Tibial artery (tissue), 4 donors: ENCODE measurements at regions not wholly inside any gene's neighbourhood (a gene's known extent, or its start where the extent isn't known, plus 50 kb on each side); places are given as distances from the start of the nearest gene placed in this dataset.

Source experiments
- DNase-seq, 2 donors: peaks; one replicate each; pipeline ENCODE4 v3.0.0-alpha.2; 2019
- H3K27ac ChIP-seq, 2 donors: fragments of 200-600 bp; sonication (generic) in 1 of 2; 1 replicate in 1 of 2; 2 replicates in 1 of 2; pipeline ENCODE4 v1.5.1; 2018 to 2019; ENCODE audit warnings: mild to moderate bottlenecking in 1 of 2
- H3K27me3 ChIP-seq, 2 donors: fragments of 200-600 bp; sonication (generic) in 1 of 2; one replicate each; pipeline versions ENCODE4 v1.5.1 to v1.6.0; 2016 to 2019
- H3K36me3 ChIP-seq, 3 donors: fragments of 200-600 bp; sonication (generic) in 2 of 3; one replicate each; pipeline ENCODE4 v1.5.1; 2016 to 2019; ENCODE audit warnings: mild to moderate bottlenecking in 2 of 3
- H3K4me1 ChIP-seq, 4 donors: fragments of 200-600 bp; sonication (generic) in 2 of 4; 1 replicate in 3 of 4; 2 replicates in 1 of 4; pipeline ENCODE4 v1.5.1; 2016 to 2019
- H3K4me3 ChIP-seq, 2 donors: fragments of 200-600 bp; sonication (generic) in 1 of 2; 1 replicate in 1 of 2; 2 replicates in 1 of 2; pipeline ENCODE4 v1.5.1; 2018 to 2019; ENCODE audit warnings: mild to moderate bottlenecking in 2 of 2
- H3K9me3 ChIP-seq, 3 donors: fragments of 200-600 bp; sonication (generic) in 1 of 3; one replicate each; pipeline ENCODE4 v1.5.1; 2016 to 2019
- intact Hi-C: fragments of 100-400 bp; cut with DNase I; formaldehyde crosslinking; loops from one replicate; pipeline ENCODE4 v1.15.0; 2023; ENCODE audit warnings: low total_unique reads
- TF ChIP-seq, protein P1 (sequence below), 2 experiments: fragments of 200-600 bp in 1 of 2; fragments of 450-650 bp in 1 of 2; IDR thresholded peaks; one replicate each; pipeline ENCODE4 v1.5.1; 2017 to 2019; ENCODE audit warnings: antibody characterized with exemption in 2 of 2, mild to moderate bottlenecking in 1 of 2, moderate library complexity in 1 of 2

DNA sequence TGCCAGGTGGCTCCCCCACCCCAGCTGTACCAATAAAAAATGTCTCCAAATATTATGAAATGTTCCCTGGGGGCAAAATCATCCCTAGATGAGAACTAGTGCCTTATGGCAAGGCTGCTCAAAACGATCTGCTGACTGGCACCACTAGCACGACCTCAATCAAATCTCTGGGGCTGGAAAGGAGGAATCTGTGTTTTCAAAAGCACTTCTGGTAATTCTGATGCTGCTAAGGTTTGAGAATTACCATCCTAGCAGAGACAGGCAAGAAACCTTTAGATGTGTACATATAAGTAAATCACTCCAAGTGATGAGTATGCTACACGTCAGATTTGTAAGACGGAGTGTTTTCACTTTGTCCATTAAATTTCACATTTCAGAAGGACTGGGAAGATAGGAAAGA, 360.1 kb upstream of the THRB start:
- H3K27ac ChIP-seq: no peak overlapping the region
- H3K36me3 ChIP-seq: no peaks in the 10 kb centered on the region
- no peaks in the 10 kb centered on the region for H3K9me3 ChIP-seq
- intact Hi-C loops: no loop called here
- no peak for DNase-seq
- no peaks in the 10 kb centered on the region for H3K27me3 ChIP-seq
- TF ChIP-seq, protein P1, sequence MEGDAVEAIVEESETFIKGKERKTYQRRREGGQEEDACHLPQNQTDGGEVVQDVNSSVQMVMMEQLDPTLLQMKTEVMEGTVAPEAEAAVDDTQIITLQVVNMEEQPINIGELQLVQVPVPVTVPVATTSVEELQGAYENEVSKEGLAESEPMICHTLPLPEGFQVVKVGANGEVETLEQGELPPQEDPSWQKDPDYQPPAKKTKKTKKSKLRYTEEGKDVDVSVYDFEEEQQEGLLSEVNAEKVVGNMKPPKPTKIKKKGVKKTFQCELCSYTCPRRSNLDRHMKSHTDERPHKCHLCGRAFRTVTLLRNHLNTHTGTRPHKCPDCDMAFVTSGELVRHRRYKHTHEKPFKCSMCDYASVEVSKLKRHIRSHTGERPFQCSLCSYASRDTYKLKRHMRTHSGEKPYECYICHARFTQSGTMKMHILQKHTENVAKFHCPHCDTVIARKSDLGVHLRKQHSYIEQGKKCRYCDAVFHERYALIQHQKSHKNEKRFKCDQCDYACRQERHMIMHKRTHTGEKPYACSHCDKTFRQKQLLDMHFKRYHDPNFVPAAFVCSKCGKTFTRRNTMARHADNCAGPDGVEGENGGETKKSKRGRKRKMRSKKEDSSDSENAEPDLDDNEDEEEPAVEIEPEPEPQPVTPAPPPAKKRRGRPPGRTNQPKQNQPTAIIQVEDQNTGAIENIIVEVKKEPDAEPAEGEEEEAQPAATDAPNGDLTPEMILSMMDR (IDR thresholded peaks at IDR 0.05): no peak
- no peak overlapping the region for H3K4me3 ChIP-seq
- H3K4me1 ChIP-seq: no peaks in the 10 kb centered on the region

DNA sequence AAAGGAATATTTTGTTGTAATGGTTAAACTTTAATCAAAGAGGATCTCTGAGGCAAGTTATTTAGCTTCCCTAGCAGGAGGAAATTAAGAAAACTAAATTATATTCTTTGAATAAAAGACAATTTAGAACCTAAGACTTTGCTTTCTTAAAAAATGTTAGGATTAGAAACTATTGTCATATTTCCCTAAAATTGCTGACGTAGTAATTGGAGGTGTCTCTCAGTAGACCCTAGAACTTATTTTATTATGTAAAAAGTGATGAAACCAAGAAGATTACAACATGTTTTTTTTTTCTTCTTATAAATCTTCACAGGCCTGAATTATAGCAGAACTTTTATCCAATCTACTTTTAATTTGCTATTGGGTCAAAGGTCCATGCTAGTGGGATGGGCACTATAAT, 363.3 kb upstream of the THRB start:
- intact Hi-C loops: no loop called here
- Histone ChIP-seq H3K27me3 (no peaks in the 10 kb centered on the region), H3K36me3 (no peaks in the 10 kb centered on the region), H3K9me3 (no peaks in the 10 kb centered on the region), H3K4me1 (no peaks in the 10 kb centered on the region), H3K4me3 (no peak overlapping the region), H3K27ac (no peak overlapping the region)
- no peak for DNase-seq
- TF ChIP-seq, protein P1 (IDR thresholded peaks at IDR 0.05): no peak

DNA sequence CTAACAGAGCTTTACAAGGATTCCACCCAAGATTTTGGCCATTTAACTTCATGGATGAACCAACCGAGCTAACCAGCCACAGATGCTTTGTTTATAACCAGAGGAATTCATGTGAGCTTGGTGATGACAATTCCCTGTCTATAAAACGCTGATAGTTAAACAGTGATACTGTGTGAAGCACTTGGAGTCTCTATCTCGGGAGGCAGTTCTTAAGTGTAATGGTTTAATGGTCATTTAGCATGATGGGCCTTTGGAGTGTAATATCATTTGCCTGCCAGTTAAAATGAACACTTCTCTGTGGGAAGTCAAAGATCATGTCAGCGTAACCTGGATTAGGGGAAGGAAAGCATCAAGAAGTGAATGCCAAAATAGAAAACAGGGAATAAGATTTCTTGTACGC, 368.6 kb upstream of the THRB start:
- TF ChIP-seq, protein P1 (IDR thresholded peaks at IDR 0.05): no peak
- no peaks in the 10 kb centered on the region for H3K9me3 ChIP-seq
- intact Hi-C loops: no loop called here
- no peak overlapping the region for H3K27ac ChIP-seq
- DNase-seq: no peak
- no peaks in the 10 kb centered on the region for H3K27me3 ChIP-seq
- H3K4me3 ChIP-seq: no peak overlapping the region
- no peaks in the 10 kb centered on the region for H3K4me1 ChIP-seq
- no peaks in the 10 kb centered on the region for H3K36me3 ChIP-seq

DNA sequence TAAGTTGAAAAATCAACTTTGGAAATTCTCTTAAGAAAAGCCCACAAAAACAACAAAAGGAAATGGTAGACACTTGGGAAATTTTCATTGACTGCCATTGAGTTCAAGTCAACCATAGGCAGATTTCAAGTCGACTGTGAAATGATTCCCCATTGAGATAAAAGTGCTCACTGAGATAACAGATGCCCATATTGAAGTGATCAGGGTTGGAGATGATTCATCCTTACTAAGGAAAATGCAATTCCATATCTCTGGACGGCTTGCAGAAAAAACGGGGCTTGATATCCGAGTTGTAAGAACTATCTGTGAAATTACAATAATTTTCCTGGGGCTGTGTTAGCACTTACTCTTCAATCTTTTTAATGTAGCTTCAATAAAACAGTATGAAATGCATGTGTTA, 373.1 kb upstream of the THRB start:
- no peaks in the 10 kb centered on the region for H3K36me3 ChIP-seq
- TF ChIP-seq, protein P1 (IDR thresholded peaks at IDR 0.05): no peak
- H3K4me1 ChIP-seq: no peaks in the 10 kb centered on the region
- no peak overlapping the region for H3K4me3 ChIP-seq
- no peaks in the 10 kb centered on the region for H3K27me3 ChIP-seq
- no peak for DNase-seq
- H3K27ac ChIP-seq: no peak overlapping the region
- H3K9me3 ChIP-seq: no peaks in the 10 kb centered on the region
- intact Hi-C loops: no loop called here

DNA sequence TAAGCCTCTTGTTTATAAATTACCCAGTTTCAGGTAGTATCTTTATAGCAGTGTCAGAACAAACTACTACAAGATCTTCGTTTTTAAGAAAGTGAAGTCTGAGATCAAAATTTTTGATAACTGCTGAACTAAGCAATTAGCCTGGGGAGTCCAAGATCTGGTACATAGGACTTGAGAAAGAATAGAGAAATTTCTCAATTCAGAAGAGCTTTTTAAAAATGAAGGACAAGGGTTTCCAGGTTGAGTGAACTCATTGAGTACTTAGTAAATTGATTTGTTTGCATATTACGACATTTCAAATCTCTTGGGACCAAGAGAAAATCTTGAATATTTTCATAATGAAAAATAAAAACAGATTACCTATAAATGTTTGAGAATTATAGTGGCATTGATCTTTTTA, 386.6 kb upstream of the THRB start:
- H3K27ac ChIP-seq: no peak overlapping the region
- no peak for DNase-seq
- TF ChIP-seq, protein P1 (IDR thresholded peaks at IDR 0.05): no peak
- no peaks in the 10 kb centered on the region for H3K27me3 ChIP-seq
- H3K9me3 ChIP-seq: no peaks in the 10 kb centered on the region
- no peaks in the 10 kb centered on the region for H3K36me3 ChIP-seq
- intact Hi-C loops: no loop called here
- no peak overlapping the region for H3K4me3 ChIP-seq
- no peaks in the 10 kb centered on the region for H3K4me1 ChIP-seq

DNA sequence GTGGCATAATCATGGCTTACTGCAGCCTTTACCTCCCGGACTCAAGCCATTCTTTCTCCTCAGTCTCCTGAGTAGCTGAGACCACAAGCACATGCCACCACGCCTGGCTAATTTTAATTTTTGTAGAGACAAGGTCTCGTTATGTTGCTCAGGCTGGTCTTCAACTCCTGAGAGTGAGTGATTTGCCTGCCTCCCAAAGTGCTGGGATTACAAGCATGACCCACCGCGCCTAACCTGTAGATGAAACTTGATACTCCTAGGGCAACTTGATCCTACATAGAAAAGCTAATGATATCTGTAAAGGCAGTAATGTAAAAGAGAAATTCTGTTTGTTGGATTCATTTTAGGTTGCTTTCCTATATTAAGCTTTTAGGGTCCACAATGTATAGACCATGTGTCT, 391.9 kb upstream of the THRB start:
- Histone ChIP-seq H3K9me3 (no peaks in the 10 kb centered on the region), H3K4me1 (no peaks in the 10 kb centered on the region), H3K36me3 (no peaks in the 10 kb centered on the region), H3K27me3 (no peaks in the 10 kb centered on the region), H3K4me3 (no peak overlapping the region), H3K27ac (no peak overlapping the region)
- TF ChIP-seq, protein P1 (IDR thresholded peaks at IDR 0.05): no peak
- intact Hi-C loops: no loop called here
- DNase-seq: no peak
